SH-SY5Y (cell line): ENCODE measurements at regions not wholly inside any gene's neighbourhood (a gene's known extent, or its start where the extent isn't known, plus 50 kb on each side); places are given as distances from the start of the nearest gene placed in this dataset.

Experiments used
- GATA2 ChIP-seq: IDR thresholded peaks from 2 replicates; pipeline ENCODE4 v1.6.1; 2011; ENCODE audit warnings: mild to moderate bottlenecking, low read depth, low read length
- GATA3 ChIP-seq: IDR thresholded peaks from 2 replicates; pipeline ENCODE4 v1.6.1; 2011; ENCODE audit warnings: low read depth, mild to moderate bottlenecking, low read length, moderate library complexity

DNA sequence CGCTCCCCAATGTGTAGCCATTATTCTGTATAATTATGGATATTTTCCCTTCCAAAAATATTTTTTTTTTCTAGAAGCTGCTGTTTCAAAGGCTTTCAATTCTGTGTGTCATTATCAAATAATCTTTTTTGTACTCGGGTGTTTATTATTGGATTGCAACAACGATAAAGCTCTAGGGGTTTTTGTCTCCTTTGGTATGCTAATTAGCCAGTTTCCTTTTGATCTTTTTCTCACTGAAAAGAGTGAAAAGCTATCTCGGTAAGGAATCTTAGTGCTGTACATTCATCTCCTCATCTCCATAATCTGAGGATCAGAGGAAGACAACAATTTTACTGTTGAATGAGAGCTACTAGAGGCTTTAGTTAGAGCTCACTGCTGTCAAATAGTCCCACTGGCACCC, 136.6 kb downstream of the OLFM4 start:
- TF ChIP-seq GATA3, result no peak
- no peak for TF ChIP-seq GATA2

DNA sequence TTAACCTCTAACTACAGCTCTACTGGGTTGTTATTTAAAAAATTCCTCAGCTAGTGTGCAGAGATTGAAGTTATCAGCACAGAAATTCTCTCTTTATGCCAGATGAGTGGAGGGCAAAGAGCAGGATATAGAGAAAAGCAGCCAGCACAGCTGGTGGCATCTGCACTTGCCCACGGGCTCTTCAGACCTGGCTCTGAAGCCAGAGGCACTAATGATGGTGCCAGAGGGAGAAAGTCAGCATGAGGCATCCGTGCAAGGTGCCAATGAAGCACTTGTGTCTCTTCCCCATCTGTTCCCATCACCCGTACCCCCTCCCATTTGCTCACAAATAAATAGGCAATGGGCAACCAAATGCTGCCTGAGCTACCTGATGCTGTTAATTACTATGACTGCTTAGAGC, 138.9 kb downstream of the OLFM4 start:
- TF ChIP-seq GATA2, result 0 out of 2 replicates have a peak, but pooled peaks have one; percentile 2
- no peak for TF ChIP-seq GATA3

DNA sequence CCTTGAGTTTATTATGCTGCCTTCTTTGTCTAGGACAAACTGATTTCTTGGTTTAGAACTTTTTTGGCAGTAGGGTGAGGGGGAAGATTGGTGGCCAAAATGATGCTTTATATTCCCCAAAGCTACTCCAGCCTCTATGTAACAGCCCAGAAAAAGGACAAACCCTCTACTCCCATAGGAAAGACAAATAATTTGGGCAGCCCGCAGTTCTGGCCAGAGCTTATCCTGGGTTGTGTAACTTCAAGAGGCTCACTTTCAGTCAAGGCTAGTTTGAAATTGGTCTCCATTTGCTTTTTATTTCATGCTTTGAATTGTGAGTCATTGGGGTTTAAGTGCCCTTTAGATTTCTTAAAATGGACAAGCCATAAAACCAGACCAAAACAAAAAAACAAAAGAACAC, 142.3 kb downstream of the OLFM4 start:
- TF ChIP-seq GATA2, result no peak
- TF ChIP-seq GATA3, result no peak

DNA sequence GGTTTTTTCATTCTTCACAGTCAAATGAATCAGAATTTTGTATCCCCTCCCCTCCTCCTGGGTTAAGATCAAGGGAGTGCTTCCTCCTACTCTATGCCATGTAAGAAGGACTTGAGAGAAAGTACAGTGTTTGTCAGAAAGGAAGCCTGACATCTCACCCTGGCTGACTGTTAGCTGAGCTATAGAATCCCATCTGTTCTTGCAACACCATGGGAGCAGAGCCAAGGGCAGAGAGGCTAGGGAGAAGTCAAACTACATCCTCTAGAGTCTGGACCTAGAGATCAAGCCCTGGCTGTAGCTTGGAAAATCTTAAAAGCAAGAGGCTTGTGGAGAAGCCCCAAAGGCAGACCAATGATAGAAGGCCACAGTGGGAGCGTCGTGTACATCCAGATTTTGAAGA, 145.9 kb downstream of the OLFM4 start:
- no peak for TF ChIP-seq GATA2
- TF ChIP-seq GATA3, result no peak

DNA sequence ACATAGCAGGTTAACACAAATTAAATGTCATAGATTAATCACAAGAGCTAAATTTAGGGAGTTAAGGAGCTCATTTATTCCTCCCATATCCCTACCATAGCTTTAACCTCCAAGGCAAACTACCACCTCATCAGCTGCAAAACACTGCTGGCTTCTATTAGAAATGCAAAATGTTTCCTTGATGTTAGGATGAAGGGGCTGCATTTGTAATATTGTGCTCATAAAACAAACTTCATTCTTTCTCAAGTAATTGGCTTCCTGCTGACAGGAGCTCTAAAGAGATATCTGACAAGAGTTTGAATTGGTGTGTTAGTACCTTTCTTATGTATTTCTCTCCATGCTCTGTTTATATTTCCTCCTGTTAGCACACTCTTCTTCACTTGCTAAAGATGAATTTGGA, 152.1 kb downstream of the OLFM4 start:
- TF ChIP-seq GATA3 (no peak), GATA2 (no peak)

DNA sequence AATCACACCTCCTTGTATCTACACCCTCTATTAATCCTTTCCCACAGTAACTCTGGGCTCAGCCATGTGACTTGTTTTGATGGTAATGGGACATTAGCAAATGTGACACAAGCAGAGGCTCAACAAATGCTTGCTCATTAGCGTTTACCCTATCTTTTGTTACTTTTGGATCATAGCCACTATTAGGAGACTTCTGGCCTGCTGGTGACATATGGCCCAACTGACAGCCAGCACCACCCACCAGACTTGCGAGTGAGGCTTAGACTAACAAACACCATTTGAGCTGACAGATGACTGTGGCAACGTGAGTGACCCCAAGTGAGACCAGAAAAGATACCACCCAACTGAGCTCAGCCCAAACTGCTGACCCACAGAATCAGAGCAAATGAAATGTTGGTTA, 154.1 kb downstream of the OLFM4 start:
- TF ChIP-seq GATA3, result no peak
- no peak for TF ChIP-seq GATA2

DNA sequence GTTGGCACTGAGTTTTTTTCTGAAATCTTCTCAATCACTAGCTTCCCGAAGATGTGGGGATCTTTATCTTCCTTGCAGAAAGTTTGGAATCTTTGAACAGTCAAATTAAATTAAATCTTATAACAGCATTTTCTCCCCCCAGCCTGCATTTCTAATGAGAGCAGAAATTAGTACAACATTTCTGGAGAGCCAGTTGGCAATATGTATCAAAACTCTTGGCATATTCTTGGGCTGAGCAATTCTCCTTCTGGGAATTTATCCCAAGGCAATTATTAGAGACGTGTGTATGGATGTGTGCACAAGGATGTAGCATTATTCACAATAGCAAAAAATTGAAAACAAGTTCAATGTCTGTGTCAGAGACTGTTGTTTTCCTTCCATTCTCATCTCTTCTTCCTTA, 159.5 kb downstream of the OLFM4 start:
- TF ChIP-seq GATA2 (no peak), GATA3 (no peak)

DNA sequence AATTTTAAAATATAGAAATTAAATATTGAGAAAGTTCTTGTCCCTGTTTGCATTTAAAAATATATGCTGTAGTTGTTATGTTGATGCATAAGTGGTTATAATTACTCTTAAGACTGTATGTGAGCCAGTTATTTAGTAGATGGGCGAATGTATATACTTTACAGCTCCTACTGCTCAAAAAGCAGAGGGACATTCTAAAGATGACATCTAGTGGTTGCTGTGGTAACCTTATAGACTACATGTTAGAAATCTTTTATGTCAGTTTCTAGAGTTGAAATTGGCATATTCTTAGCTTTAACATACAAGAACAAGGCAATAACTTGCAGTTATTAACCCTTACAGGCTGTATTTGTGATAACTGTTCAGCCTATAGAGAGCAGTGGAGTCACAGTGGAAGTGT, 160.5 kb downstream of the OLFM4 start:
- TF ChIP-seq GATA2, result no peak
- no peak for TF ChIP-seq GATA3

DNA sequence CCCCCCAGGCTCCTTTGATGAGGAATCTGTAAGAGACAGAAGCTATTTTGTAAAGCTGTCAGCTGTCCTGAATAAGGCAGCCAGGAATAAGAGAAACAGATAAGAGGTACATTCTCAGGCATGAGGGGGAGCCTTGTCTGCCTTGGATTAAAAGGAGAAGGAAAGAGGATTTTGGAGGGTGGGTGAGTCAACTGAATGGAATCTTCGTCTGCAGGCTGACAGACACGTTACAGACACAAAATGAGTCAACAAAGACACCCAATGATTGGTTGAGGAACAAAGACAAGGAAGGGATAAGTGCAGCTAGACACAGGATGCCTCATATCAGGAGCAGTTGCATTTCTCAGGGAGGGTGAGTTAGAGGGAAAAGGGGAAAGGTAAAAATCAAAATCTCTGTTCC, 162.5 kb downstream of the OLFM4 start:
- TF ChIP-seq GATA2, result no peak
- TF ChIP-seq GATA3, result no peak

DNA sequence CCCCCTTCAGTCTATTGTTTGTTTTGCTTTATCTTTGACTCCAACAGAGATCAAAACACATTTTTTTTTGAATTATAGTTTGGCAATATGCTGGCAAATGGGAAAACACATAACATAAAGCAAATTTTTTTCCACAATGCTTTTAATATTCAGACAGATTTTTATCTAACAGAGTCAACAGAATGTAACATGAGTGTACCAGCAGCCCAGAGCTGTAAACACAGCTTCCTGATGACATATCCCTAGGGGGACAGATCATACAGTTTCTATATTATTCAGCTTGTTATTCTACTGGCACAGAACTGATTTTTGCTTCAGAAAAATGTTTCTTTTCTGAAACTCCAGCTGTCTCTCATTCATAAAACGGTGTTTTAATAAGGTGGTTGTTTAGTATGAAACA, 168.8 kb downstream of the OLFM4 start:
- peak; percentile 35; the same call in 1 of the 2 replicates for TF ChIP-seq GATA3
- TF ChIP-seq GATA2, result peak; percentile 44; the same call in 1 of the 2 replicates

DNA sequence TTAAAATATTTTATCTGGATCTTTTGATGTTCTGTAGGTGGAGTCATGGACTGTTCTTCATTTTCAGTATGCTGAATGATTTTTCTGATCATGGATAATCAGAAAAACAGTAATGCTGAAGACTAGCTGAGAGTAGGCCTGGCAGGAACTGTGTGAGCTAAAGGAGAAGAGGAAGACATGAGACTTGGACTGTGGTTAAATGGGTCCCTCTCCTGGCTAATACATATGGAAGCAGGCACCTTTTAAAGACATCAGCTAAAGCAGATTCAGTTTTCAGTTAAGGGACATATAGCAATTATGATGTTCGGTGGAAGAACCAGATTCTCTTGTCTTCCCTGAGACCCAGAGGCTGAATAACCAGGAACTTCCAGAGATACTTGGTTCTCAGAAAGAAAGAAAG, 169.4 kb downstream of the OLFM4 start:
- TF ChIP-seq GATA3, result no peak
- TF ChIP-seq GATA2, result no peak

DNA sequence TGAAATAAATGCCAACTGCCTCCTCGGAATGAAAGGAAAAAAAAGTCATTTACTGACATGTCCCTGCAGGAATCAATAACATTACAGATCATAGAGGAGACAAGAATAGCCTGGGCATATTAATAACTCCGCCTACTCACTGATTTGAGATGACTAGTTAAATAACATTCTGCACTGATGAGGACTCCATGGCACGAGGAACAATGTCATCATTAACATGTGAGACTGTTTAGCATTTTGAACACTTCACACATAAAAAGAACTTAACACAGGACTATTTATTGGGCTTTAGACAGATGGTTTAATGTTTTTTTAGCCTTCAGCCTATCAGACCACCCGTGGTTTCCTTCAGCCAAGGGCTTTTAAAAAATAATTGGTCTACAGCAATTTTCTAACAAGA, 170.1 kb downstream of the OLFM4 start:
- TF ChIP-seq GATA2 (no peak), GATA3 (no peak)

DNA sequence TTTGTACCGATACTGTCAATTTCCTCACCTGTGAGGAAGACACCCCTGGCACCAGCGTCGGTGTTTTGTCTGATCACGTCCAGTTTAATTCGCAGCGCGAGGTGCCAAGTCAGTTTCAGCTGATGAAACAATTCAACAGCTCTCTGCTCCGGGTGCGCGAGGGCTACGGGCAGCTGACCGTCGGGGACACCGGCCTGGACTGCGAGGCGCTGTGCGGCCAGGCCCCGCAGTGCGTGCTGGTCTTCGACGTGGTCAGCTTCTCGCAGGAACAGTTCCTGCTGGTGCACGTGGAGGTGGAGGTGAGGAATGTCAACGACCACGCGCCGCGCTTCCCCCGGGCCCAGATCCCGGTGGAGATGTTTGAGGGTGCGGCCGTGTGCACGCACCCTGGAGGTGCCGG, 171.5 kb downstream of the OLFM4 start:
- TF ChIP-seq GATA3 (no peak), GATA2 (no peak)

DNA sequence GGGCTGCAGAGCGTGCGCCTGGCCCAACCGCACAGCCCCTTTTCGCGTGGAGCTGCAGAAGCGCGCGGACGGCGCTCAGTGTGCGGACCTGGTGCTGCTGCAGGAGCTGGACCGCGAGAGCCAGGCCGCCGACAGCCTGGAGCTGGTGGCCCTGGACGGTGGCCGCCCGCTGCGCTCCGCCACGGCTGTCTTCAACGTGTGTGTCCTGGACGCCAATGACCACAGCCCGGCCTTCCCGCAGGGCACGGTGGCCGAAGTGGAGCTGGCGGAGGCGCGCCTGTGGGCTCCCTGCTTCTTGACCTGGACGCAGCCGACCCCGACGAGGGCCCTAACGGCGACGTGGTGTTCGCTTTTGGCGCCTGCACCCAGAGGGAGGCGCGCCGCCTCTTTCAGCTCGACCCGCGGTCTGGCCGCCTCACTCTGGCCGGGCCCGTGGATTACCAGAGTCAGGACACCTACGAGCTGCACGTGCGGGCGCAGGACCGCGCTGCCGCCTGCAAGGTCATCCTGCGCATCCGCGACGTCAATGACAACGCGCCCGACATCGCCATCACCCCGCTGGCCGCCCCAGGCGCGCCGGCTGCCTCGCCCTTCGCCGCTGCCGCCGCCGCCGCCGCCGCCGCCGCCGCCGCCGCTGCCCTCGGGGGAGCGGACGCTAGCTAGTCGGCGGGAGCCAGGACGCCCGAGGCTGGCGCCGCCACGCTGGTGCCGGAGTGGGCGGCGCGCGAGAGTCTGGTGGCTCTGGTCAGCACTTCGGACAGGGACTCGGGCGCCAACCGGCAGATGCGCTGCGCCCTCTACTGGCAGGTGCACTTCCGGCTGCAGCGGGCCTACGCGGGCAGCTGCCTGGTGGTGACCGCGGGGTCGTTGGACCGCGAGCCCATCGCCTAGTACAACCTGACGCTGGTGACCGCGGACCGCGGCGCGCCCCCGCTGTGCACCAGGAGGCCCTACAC, 172.2 kb downstream of the OLFM4 start:
- no peak for TF ChIP-seq GATA2
- TF ChIP-seq GATA3, result no peak
